Progenitor cell of endocrine pancreas (in vitro differentiated cells): ENCODE measurements at regions not wholly inside any gene's neighbourhood (a gene's known extent, or its start where the extent isn't known, plus 50 kb on each side); places are given as distances from the start of the nearest gene placed in this dataset.
"Not testable (repeated sequence)": the region's sequence is repeated elsewhere in the genome, so short reads cannot be mapped to it uniquely, and the experiment has no call there.

ENCODE experiments used
- DNase-seq: peaks from one replicate; pipeline ENCODE4 v3.0.0; 2021; ENCODE audit warnings: low spot score; ENCODE audit not compliant: unreplicated experiment
- H3K27ac Mint-ChIP-seq: 2 replicates; pipeline ENCODE4 v1.8.0; 2021; ENCODE audit warnings: mild to moderate bottlenecking, moderate library complexity, mixed read lengths
- H3K27me3 Mint-ChIP-seq: 2 replicates; pipeline ENCODE4 v1.8.0; 2021; ENCODE audit warnings: mixed read lengths
- H3K36me3 Mint-ChIP-seq: 2 replicates; pipeline ENCODE4 v1.8.0; 2022; ENCODE audit warnings: mixed read lengths; ENCODE audit not compliant: insufficient read depth
- H3K4me1 Mint-ChIP-seq: 2 replicates; pipeline ENCODE4 v1.8.0; 2021; ENCODE audit warnings: low read depth, mixed read lengths
- H3K4me3 Mint-ChIP-seq: 2 replicates; pipeline ENCODE4 v1.8.0; 2021; ENCODE audit warnings: low read depth, mild to moderate bottlenecking, moderate library complexity, mixed read lengths
- H3K9me3 Mint-ChIP-seq: 2 replicates; pipeline ENCODE4 v1.8.0; 2021; ENCODE audit warnings: low read depth, mixed read lengths
- TF ChIP-seq, protein P1 (sequence below): fragments of 200-600 bp; sonication (generic); IDR thresholded peaks from one replicate; pipeline ENCODE4 v1.5.0; 2021; ENCODE audit warnings: antibody characterized with exemption, mild to moderate bottlenecking; ENCODE audit not compliant: unreplicated experiment

DNA sequence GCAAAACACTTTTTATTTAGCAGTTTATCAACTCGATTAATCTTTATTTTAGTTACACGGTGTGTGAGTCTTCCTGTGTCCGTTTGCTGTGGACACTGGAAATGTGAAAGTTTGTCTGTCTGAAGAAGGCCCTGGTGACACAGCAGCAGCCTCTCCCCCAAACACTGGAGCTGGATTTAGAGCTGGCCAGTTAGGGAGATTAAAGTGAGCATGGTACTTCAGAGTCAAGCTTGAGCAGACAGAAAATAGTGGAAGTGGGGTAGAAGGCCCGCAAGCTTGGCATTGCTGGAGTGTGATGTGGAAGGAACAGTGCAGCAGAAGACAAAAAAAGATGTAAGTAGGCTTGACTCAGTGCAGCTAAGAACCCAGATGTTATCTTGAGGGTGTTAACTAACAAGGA is 85.9 kb downstream of the POM121L12 start:
- Mint-ChIP-seq H3K36me3 (peaks cover 2% of the 10 kb centered on the region), H3K4me1 (peaks cover 13% of the 10 kb centered on the region), H3K27ac (no peak overlapping the region), H3K27me3 (no peaks in the 10 kb centered on the region), H3K9me3 (peaks cover 4% of the 10 kb centered on the region), H3K4me3 (no peak overlapping the region)
- DNase-seq = no peak
- TF ChIP-seq, protein P1, sequence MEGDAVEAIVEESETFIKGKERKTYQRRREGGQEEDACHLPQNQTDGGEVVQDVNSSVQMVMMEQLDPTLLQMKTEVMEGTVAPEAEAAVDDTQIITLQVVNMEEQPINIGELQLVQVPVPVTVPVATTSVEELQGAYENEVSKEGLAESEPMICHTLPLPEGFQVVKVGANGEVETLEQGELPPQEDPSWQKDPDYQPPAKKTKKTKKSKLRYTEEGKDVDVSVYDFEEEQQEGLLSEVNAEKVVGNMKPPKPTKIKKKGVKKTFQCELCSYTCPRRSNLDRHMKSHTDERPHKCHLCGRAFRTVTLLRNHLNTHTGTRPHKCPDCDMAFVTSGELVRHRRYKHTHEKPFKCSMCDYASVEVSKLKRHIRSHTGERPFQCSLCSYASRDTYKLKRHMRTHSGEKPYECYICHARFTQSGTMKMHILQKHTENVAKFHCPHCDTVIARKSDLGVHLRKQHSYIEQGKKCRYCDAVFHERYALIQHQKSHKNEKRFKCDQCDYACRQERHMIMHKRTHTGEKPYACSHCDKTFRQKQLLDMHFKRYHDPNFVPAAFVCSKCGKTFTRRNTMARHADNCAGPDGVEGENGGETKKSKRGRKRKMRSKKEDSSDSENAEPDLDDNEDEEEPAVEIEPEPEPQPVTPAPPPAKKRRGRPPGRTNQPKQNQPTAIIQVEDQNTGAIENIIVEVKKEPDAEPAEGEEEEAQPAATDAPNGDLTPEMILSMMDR = no peak

DNA sequence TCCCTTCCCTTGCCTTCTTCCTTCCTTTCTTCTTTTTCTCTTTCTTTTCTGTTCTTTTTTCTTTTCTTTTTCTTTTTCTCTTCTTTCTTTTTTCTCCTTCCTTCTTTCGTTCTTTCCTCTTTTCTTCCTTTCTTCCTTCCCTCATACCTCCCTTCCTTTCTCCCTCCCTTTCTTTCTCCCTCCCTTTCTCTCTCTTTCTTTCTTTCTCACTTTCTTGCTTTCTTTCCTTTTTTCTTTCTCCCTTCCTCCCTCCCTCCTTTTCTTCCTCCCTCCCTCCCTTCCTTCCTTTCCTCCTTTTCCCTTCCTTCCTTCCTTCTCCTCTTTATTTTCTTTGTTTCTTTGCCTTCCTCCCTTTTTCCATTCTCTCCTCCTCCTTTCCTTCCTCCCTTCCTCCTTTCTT is 96.3 kb downstream of the POM121L12 start:
- Mint-ChIP-seq H3K27me3 (no peaks in the 10 kb centered on the region), H3K36me3 (no peaks in the 10 kb centered on the region), H3K4me3 (no peak overlapping the region), H3K27ac (no peak overlapping the region), H3K4me1 (no peaks in the 10 kb centered on the region), H3K9me3 (peaks cover 9% of the 10 kb centered on the region)
- TF ChIP-seq, protein P1 = no peak
- no peak for DNase-seq

DNA sequence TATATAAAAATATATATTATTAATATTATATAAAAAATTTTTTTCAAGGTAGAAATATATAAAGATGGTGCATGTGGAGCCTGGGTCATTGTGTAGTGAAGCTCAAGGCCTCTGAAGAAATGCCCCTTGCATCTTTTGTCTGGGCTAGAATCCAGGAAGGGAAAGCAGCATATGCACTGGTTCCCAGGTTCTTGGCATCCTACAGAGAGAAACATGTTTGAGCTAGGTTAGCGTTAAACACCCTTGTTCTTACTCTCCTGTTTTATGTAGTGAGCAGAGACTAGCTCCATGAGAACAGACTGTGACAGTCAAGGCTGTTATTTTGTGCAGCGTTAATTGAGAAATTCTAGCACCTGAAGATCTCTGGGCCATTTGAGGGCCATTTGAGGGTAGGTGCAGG is 116.1 kb downstream of the POM121L12 start:
- Mint-ChIP-seq H3K27ac (no peak overlapping the region), H3K4me3 (no peak overlapping the region), H3K27me3 (no peaks in the 10 kb centered on the region), H3K9me3 (no peaks in the 10 kb centered on the region), H3K36me3 (no peaks in the 10 kb centered on the region), H3K4me1 (peaks cover 3% of the 10 kb centered on the region)
- no peak for DNase-seq
- TF ChIP-seq, protein P1 = no peak

DNA sequence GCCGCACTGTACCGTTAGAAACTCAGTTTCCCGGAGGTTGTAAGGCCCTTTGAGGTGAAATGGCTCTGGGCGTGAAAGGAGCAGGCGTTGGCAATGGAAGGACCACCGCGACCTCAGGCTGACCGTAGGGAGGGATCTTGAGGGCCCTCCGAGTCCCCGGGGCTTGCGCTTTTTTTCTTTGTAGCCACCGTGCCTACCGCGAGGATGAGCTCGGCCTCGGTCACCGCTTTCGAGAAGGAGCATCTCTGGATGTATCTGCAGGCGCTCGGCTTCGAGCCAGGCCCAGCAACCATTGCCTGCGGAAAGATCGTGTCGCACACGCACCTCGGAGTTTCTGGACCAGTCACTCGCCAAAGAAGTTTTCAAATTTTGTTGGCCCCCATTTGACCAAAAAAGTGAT is 151.8 kb downstream of the POM121L12 start:
- H3K36me3 Mint-ChIP-seq = not testable (repeated sequence)

DNA sequence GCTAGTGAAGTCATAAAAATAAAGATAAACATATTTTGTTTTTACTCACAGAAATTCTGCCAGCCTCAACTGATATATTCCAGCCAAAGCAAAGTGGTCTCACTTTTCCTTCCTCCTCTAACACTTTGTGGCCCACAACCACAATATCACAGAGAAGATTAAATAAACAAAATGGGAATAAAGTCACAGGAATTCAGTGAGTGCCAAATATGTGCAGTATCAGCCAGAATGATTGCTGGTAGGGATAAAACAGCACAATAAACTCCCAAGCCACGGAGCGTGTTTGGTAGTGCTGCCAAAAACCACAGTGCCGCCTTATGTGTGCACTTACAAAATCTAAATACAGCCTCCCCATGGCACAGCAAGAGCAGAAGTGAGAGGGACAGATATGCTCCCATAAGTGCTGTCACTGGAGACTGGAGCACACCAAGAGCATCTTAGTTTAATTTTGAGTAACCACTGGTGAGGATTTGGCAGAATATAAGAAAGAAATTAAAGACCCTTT is 155.8 kb downstream of the POM121L12 start:
- Mint-ChIP-seq H3K9me3 (peaks cover 5% of the 10 kb centered on the region), H3K27ac (no peak overlapping the region), H3K4me3 (no peak overlapping the region), H3K27me3 (no peaks in the 10 kb centered on the region), H3K36me3 (no peaks in the 10 kb centered on the region), H3K4me1 (peaks cover 16% of the 10 kb centered on the region)
- TF ChIP-seq, protein P1 = no peak
- DNase-seq = no peak

More for the DNA sequence above, 151.8 kb downstream of the POM121L12 start:
- H3K4me1 Mint-ChIP-seq, H3K27me3 Mint-ChIP-seq, H3K27ac Mint-ChIP-seq, H3K9me3 Mint-ChIP-seq, DNase-seq, H3K4me3 Mint-ChIP-seq: not testable (repeated sequence)

DNA sequence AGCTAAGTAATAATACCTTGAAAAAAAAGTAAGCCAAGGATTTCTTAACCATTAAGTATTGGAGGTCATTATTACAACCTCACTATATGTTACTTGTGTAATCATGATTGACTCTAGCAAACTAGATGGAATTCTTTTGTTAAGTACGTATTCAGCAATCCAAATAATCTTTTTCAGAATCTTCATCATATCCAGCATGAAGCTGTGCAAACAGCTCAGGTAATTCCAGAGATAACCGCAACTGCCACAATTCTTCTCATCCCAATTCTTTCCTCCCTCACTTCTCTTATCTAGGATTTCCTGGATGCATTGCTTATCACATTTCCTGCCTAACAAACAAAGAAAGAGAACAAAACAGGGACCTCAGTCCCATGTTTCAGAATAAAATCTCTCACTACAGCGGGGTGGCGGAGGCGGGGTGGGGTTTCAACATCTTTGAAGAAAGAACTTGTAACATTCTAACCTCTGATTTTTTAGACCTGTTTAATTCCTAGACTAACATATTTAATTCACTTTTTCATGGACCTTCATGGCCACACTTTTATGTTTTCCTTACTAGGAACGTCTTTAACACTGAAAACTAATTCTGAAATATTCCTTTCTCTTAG is 156.5 kb downstream of the POM121L12 start:
- no peak overlapping the region for H3K4me3 Mint-ChIP-seq
- H3K9me3 Mint-ChIP-seq = peaks cover 2% of the 10 kb centered on the region
- TF ChIP-seq, protein P1 = no peak
- H3K4me1 Mint-ChIP-seq = peaks cover 16% of the 10 kb centered on the region
- no peaks in the 10 kb centered on the region for H3K27me3 Mint-ChIP-seq
- DNase-seq = no peak
- H3K36me3 Mint-ChIP-seq = no peaks in the 10 kb centered on the region
- H3K27ac Mint-ChIP-seq = no peak overlapping the region
